ENCODE measurements at regions not wholly inside any gene's neighbourhood (a gene's known extent, or its start where the extent isn't known, plus 50 kb on each side); places are given as distances from the start of the nearest gene placed in this dataset.

GRCh38 chr13:106989876-106990275 is 421.9 kb upstream of the ARGLU1 start:
- TF ChIP-seq NRF1 (IDR thresholded peaks at IDR 0.05; ENCODE audit: low read depth, low read length) (no peak), SMC3 (IDR thresholded peaks at IDR 0.05; ENCODE audit: low read depth, low read length) (no peak), CTCF (IDR thresholded peaks at IDR 0.05) (no peak)
